ENCODE measurements at regions not wholly inside any gene's neighbourhood (a gene's known extent, or its start where the extent isn't known, plus 50 kb on each side); places are given as distances from the start of the nearest gene placed in this dataset.

GRCh38 chr12:42860331-42860730, 270.8 kb upstream of the PRICKLE1 start:
- DNase-seq (ENCODE audit: low read depth), result peak; percentile 48

DNA sequence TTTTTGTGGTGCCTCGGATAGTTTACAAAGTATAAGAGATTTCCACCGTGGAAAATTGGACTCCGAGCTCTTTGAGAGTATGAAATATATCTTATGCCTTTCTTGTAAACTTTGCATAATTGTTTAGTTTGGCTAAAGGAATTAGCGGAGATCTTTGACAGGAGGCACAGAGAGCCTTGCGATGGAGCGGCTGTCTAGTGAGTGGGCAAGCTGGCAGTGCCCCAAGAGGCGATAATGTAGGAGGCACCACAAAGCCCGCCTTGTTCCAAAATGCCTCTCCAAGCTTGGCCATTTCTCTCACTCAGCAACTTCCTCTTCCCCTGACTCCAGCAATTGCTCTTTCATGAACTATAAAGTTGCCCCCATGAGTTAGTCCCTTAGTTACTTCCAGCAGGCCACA, 270.1 kb upstream of the PRICKLE1 start:
- peak; percentile 53 for DNase-seq (ENCODE audit: low read depth)

GRCh38 chr12:42857106-42857505, 267.6 kb upstream of the PRICKLE1 start:
- no peak for DNase-seq (ENCODE audit: low read depth)

DNA sequence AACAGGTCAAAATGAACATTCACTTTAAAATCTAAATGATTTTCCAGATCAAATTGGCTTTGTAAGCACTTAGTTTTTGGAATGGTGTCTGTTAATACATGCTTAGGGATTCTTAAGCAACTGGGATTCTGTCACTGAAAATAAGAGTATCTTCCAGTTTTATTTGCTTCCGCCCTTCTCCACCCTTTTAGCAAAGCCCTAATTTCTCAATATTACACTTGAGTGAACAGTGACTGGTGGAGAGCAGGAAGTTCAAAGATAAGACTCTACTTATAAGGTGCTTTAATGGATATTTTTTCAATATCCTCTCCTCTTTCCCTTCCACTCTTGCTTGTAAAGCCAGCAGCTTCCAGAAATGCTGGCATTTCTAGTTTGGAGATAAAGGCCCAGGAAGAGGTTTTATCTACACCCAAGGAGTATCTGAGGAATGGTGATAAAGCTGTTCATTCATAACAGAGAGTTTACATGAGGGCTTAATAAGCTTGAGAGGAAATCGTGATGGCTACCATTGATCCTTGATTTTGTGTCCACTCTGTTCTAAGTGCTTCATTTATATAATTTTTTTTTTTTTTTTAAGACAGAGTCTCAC, 265.9 kb upstream of the PRICKLE1 start:
- no peak for DNase-seq (ENCODE audit: low read depth)

- DNase-seq (ENCODE audit: low read depth), result no peak
Observed at GRCh38 chr12:42854826-42855225, 265.3 kb upstream of the PRICKLE1 start.

- no peak for DNase-seq (ENCODE audit: low read depth)
Observed at GRCh38 chr12:42854208-42854607, 264.7 kb upstream of the PRICKLE1 start.

GRCh38 chr12:42853370-42854140, 264.0 kb upstream of the PRICKLE1 start:
- DNase-seq (ENCODE audit: low read depth), result no peak

GRCh38 chr12:42846782-42847181, 257.2 kb upstream of the PRICKLE1 start:
- DNase-seq (ENCODE audit: low read depth), result no peak

DNA sequence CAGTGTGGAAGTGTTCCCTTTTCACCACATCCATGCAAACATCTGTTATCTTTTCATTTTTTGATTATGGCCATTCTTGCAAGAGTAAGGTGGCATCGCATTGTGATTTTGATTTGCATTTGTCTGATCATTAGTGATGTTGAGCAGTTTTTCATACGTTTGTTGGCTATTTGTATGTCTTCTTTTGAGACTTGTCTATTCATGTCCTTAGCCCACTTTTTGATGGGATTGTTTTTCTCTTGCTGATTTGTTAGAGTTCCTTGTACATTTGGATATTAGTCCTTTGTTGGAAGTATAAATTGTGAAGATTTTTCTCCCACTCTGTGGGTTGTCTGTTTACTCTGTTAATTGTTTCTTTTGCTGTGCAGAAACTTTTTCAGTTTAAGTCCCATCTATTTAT, 244.5 kb upstream of the PRICKLE1 start:
- no peak for DNase-seq (ENCODE audit: low read depth)

- DNase-seq (ENCODE audit: low read depth), result no peak
Observed at GRCh38 chr12:42828836-42829235, 239.3 kb upstream of the PRICKLE1 start.

DNA sequence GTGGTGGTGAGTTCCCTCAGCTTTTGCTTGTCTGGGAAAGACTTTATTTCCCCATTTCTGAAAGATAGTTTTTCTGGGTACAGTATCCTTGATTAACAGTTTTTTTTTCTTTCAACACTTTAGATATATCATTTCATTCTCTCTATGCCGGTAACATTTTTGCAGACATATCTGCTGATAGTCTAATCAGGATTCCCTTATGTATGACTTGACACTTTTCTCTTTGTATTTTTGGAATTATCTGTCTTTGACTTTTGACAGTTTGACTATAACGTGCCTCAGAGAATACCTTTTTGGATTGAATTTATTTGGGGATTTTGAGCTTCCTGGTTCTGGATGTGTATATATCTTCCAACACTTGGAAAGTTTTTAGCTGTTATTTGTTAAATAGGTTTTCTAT, 234.8 kb upstream of the PRICKLE1 start:
- DNase-seq (ENCODE audit: low read depth), result no peak

DNA sequence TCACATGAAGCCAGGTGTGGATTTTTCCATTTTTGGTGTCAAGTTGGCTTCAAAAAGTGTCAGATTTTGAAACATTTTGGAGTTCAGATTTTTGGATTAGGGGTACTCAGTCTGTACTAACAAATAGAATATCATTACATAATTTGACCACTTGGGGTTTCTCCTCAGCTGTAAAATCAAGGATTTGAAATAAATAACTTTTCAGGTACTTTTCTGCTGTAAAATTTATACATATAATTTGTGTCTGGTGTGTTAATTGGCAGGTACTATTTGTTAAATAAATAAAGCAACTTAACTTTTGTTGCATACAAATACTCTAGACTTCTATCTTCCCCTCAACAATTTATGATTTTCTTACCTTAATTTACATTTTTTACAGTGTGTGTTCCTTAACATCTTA, 234.1 kb upstream of the PRICKLE1 start:
- DNase-seq (ENCODE audit: low read depth), result no peak

DNA sequence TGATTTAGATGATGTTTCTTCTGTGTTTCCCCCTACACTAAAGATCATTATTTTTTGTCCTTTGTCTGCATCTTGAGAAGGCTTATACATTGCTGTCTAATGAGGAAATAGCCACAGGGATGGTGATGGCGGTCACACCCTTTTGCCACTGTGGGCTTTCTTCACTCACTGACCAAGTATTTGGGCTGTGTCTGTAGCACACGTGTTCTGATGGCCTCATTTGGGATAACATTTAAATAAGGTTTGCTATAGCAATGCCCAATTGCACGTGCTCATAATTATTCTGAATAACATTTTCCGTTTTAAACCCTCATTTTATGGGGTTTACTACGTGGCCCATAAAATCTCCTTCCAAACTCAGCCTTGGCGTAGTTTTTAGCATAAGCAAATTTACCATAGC, 230.3 kb upstream of the PRICKLE1 start:
- DNase-seq (ENCODE audit: low read depth), result no peak

DNA sequence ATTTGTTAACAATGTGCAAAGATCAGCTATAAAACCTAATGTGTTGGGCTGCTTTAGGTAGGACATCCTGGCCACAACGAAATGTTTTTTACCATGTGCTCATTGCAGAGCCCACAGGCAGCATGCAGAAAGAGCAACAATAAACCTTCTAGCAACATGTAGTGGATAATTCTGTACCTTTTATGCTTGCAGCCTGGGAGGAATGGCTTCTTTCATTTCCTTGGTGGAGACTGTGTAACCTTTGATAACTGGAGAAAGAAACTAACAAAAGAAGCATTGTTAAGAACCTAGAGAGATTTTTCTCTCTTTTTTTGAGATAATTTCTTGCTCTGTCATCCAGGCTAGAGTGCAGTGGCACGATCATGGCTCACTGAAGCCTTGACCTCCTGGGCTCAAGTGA, 225.5 kb upstream of the PRICKLE1 start:
- DNase-seq (ENCODE audit: low read depth), result no peak

- DNase-seq (ENCODE audit: low read depth), result no peak
Observed at GRCh38 chr12:42812871-42813270, 223.3 kb upstream of the PRICKLE1 start.

- DNase-seq (ENCODE audit: low read depth), result no peak
Observed at GRCh38 chr12:42812086-42812485, 222.5 kb upstream of the PRICKLE1 start.

DNA sequence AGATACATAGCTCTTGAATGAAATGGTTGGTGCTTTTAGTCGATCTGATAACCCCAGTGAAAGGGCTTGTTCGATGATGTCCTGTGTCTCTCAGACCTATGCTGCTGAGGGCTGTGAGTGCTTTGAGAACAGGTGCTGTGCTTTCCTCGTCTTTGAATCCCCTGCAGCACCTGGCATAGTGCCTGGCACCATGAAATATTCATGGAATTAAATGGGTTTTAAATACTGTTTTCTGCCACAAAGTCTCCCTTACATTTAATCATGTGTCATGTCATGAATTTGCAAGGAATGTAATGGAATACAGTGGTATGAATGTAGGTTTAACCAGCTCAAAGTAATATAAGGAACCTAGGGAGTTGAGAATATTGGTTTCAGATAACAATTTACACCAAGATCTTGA, 220.5 kb upstream of the PRICKLE1 start:
- peak; percentile 33 for DNase-seq (ENCODE audit: low read depth)

DNA sequence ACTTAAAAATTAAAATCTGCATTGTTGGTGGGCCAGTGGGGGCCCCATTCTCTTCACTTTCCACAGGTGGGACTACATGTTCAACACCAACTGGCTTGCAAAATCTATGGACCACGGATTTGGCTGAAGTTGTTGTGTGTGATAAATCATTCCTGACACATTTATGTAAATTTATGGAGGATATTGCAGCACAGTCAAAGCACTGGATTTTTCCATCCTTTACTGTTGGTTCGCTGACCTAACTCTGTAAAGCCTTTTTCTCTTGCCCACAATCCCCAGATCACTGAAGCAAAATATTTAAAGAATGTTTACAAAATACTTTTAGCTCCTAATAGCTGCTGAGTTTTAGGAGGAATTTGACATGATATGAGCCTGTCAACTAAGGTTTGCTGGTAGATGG, 219.7 kb upstream of the PRICKLE1 start:
- no peak for DNase-seq (ENCODE audit: low read depth)

DNA sequence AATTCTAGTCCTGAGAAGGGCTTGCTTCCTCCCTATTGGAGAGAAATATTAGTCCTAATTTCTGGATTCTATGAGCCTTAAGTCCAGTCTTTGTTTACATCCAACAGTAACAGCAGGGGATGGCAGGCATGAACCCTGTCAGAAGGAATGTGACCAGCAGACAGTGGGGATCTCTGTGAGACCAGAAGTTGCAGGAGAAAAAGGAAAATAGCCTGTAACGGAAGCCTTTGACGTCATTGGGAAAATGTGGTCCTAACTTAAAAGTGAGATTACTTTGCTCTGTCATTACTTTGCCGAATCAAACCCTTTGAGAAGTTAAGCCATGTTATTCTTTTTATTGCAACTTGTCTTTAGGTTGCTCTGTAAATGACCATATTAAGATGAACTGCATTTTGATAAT, 218.2 kb upstream of the PRICKLE1 start:
- no peak for DNase-seq (ENCODE audit: low read depth)

DNA sequence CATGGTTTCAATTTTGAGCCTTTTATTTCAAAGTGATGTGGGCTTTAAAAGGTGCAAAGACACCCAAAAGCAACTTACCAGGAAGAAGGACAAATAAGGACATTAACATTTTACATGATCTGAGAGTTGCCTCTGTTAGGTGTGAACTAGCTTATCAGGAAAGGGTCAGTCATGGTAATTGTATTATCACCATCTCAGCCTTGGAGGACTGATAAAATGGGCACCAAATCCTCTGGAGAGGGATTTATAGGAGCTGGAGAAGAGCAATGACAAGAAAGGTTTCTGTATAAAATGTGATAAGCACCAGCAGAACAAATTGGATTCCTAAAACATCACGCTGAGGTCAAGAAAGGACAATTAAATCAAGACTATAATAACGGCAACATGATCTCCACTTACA, 217.7 kb upstream of the PRICKLE1 start:
- DNase-seq (ENCODE audit: low read depth), result no peak

- no peak for DNase-seq (ENCODE audit: low read depth)
Observed at GRCh38 chr12:42804928-42805327, 215.4 kb upstream of the PRICKLE1 start.

DNA sequence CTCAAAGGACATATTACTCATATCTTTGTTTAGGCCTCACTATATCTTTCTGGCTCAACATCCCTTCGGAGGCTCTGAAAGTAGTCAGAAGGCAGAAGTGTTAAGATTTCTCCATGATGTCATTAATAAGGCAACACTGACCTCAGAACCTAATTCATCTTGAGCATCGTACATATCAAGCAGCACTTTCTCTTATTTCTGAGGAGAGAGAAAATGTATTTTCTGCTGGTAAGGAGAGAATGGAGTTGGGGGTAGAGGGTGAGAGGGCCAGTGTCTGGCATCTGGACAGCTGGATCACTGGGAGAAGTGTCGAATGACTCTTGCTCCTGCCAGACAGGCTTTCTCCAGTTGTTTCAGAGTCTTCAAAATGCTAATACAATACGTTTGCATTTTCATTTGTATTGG, 213.2 kb upstream of the PRICKLE1 start:
- DNase-seq (ENCODE audit: low read depth), result no peak

GRCh38 chr12:42801271-42801670, 211.7 kb upstream of the PRICKLE1 start:
- DNase-seq (ENCODE audit: low read depth), result no peak

DNA sequence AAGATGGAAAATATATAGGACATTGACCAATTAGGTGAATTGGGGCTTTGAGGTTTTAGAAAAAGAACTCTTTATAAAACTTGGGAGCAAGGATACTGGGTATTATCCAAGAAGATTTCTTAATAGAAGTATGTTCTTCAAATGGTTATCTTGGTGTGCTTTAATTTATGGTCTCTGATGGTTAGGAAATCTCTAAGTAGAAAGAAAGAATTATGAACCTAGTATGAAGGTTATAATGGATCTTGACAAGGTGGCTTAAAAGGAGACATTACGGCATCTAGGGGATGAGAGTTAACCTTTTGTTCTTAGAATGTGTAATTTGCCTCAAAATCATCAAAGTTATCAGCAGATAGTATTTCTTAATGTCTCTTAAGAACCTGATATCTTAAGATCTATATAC, 210.4 kb upstream of the PRICKLE1 start:
- DNase-seq (ENCODE audit: low read depth), result no peak
